ENCODE measurements at regions not wholly inside any gene's neighbourhood (a gene's known extent, or its start where the extent isn't known, plus 50 kb on each side); places are given as distances from the start of the nearest gene placed in this dataset.

DNA sequence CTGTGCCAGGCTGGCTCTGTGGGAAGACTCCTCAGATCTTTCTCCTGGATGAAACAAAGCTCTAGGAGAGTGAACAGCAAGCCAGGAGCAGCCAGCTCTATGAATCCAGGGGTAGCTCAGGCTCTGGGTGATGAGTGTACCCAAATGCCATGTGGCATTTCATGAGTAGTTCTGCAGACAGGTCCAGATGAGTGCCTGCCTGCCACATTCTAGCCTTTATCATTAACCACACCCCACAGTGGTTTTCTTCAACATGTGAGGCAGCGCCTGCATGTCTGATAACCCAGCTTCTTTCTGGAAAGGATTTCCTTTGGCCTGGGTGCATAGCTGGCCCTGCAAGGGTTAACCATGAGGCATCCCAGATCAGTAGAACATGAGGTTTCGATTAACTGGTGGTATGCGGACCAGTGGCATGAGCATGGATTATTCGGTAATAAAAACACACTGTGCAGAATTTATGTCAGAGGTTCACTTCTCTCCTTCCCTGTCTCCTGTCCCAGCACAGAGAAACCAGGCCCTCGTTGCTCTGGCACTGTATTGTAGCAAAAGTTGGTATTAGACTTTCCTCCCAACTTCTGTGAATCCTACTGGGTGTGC is 381.9 kb upstream of the ZNF462 start:
- no peaks in the 10 kb centered on the region for H3K9me1 ChIP-seq (ENCODE audit: control insufficient read depth, extremely low read depth, insufficient read depth, low read length)
- no peaks in the 10 kb centered on the region for H3K79me2 ChIP-seq (ENCODE audit: control insufficient read depth, insufficient read depth, low read length)
- H3K4me3 ChIP-seq (ENCODE audit: control insufficient read depth in 2 of 3, extremely low read depth in 1 of 3, insufficient read depth in 2 of 3, low read depth in 1 of 3, low read length in 3 of 3): peak overlapping the region in 1 of 3 experiments; percentile 5
- no peak overlapping the region for H2AFZ ChIP-seq (ENCODE audit: control insufficient read depth, low read length)
- DNase-seq (ENCODE audit: low read depth, low spot score) (peak; percentile 75), FAIRE-seq (peak; percentile 95)
- H3K4me2 ChIP-seq (ENCODE audit: control insufficient read depth, extremely low read depth, insufficient read depth, low read depth, low read length): peak overlapping the region; percentile 34
- H4K20me1 ChIP-seq (ENCODE audit: control insufficient read depth, extremely low read depth, insufficient read depth, low read length): no peaks in the 10 kb centered on the region
- peaks cover 52% of the 10 kb centered on the region for H3K4me1 ChIP-seq (ENCODE audit: control insufficient read depth, extremely low read depth, insufficient read depth, low read length)
- H3K9me3 ChIP-seq (ENCODE audit: control insufficient read depth, low read depth, low read length): no peaks in the 10 kb centered on the region
- dilution Hi-C loops (cut with MboI; ENCODE audit: extremely low pct_ligation_motif_present, low sequenced_read_pairs): no loop called here
- no peak for TF ChIP-seq EZH2 (IDR thresholded peaks at IDR 0.05; ENCODE audit: low read length)
- TF ChIP-seq, protein P1, sequence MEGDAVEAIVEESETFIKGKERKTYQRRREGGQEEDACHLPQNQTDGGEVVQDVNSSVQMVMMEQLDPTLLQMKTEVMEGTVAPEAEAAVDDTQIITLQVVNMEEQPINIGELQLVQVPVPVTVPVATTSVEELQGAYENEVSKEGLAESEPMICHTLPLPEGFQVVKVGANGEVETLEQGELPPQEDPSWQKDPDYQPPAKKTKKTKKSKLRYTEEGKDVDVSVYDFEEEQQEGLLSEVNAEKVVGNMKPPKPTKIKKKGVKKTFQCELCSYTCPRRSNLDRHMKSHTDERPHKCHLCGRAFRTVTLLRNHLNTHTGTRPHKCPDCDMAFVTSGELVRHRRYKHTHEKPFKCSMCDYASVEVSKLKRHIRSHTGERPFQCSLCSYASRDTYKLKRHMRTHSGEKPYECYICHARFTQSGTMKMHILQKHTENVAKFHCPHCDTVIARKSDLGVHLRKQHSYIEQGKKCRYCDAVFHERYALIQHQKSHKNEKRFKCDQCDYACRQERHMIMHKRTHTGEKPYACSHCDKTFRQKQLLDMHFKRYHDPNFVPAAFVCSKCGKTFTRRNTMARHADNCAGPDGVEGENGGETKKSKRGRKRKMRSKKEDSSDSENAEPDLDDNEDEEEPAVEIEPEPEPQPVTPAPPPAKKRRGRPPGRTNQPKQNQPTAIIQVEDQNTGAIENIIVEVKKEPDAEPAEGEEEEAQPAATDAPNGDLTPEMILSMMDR (optimal IDR thresholded peaks at IDR 0.05 in 1 of 3, IDR thresholded peaks at IDR 0.05 in 1 of 3, conservative IDR thresholded peaks at IDR 0.05 in 1 of 3; ENCODE audit: extremely low read depth in 1 of 3, insufficient read depth in 2 of 3, low read length in 3 of 3): no peak
- H3K36me3 ChIP-seq (ENCODE audit: control insufficient read depth in 2 of 2, extremely low read depth in 1 of 2, insufficient read depth in 2 of 2, low read length in 2 of 2): no peaks in the 10 kb centered on the region
- H3K9ac ChIP-seq (ENCODE audit: control insufficient read depth, extremely low read depth, insufficient read depth, low read length): no peak overlapping the region
- H3K27ac ChIP-seq (ENCODE audit: control insufficient read depth, insufficient read depth, low read length): peak overlapping the region; percentile 37
- no peaks in the 10 kb centered on the region for H3K27me3 ChIP-seq (ENCODE audit: control insufficient read depth, extremely low read depth, insufficient read depth, low read length)

DNA sequence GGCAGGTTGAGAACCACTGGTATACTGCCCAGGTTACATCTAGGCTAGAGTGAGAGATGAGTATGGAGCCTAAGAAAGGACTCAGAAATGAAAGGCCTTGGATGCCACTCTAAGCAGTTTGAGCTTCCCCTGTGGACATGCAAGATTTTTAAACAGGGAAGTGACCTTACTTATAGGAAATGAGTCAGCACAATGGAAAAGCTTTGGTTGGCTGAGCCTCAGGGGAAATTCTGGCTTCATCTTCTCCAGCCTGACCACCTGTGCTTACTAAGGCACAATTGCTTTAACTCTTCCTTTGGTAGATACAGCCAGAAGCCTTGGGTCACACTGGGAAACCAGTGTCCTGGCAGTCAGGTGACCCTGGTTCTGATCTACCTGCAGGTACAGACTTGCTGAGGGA is 380.2 kb upstream of the ZNF462 start:
- DNase-seq (ENCODE audit: low read depth, low spot score) (peak; percentile 33), FAIRE-seq (peak; percentile 95)
- Histone ChIP-seq H4K20me1 (ENCODE audit: control insufficient read depth, extremely low read depth, insufficient read depth, low read length) (no peaks in the 10 kb centered on the region), H3K4me2 (ENCODE audit: control insufficient read depth, extremely low read depth, insufficient read depth, low read depth, low read length) (peak overlapping the region; percentile 40), H3K9me1 (ENCODE audit: control insufficient read depth, extremely low read depth, insufficient read depth, low read length) (no peaks in the 10 kb centered on the region), H3K79me2 (ENCODE audit: control insufficient read depth, insufficient read depth, low read length) (no peaks in the 10 kb centered on the region), H3K36me3 (ENCODE audit: control insufficient read depth in 2 of 2, extremely low read depth in 1 of 2, insufficient read depth in 2 of 2, low read length in 2 of 2) (no peaks in the 10 kb centered on the region), H3K9me3 (ENCODE audit: control insufficient read depth, low read depth, low read length) (no peaks in the 10 kb centered on the region), H3K9ac (ENCODE audit: control insufficient read depth, extremely low read depth, insufficient read depth, low read length) (no peak overlapping the region), H3K27ac (ENCODE audit: control insufficient read depth, insufficient read depth, low read length) (no peak overlapping the region), H3K4me3 (ENCODE audit: control insufficient read depth in 2 of 3, extremely low read depth in 1 of 3, insufficient read depth in 2 of 3, low read depth in 1 of 3, low read length in 3 of 3) (no peak overlapping the region), H3K27me3 (ENCODE audit: control insufficient read depth, extremely low read depth, insufficient read depth, low read length) (no peaks in the 10 kb centered on the region), H3K4me1 (ENCODE audit: control insufficient read depth, extremely low read depth, insufficient read depth, low read length) (peaks cover 61% of the 10 kb centered on the region), H2AFZ (ENCODE audit: control insufficient read depth, low read length) (no peak overlapping the region)
- dilution Hi-C loops (cut with MboI; ENCODE audit: extremely low pct_ligation_motif_present, low sequenced_read_pairs): no loop called here
- TF ChIP-seq, protein P1 (optimal IDR thresholded peaks at IDR 0.05 in 1 of 3, IDR thresholded peaks at IDR 0.05 in 1 of 3, conservative IDR thresholded peaks at IDR 0.05 in 1 of 3; ENCODE audit: extremely low read depth in 1 of 3, insufficient read depth in 2 of 3, low read length in 3 of 3): no peak
- TF ChIP-seq EZH2 (IDR thresholded peaks at IDR 0.05; ENCODE audit: low read length): no peak
